ENCODE measurements at regions not wholly inside any gene's neighbourhood (a gene's known extent, or its start where the extent isn't known, plus 50 kb on each side); places are given as distances from the start of the nearest gene placed in this dataset.
"Not testable (repeated sequence)": the region's sequence is repeated elsewhere in the genome, so short reads cannot be mapped to it uniquely, and the experiment has no call there.

DNA sequence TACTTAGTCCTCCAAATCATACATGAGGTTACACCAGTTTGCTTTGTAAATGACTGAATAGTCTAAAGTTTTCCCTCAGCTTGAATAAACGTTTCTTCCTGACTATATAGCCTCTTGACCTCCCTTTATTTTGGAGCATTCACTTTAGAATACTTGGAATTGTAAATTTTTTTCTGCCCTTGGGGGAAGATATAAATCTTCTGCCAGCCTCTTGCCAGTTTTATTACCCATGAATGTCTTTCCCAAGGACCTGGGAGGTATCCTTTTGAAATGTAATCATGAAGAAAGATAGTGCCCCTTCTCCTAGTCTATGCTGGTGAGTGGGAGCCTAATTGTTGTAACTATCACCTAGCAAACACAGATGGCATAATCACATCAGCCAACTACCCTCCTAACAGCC, 2033.9 kb upstream of the PCDH20 start:
- Mint-ChIP-seq H3K27me3 (no peaks in the 10 kb centered on the region), H3K4me1 (ENCODE audit: low read depth) (no peaks in the 10 kb centered on the region), H3K27ac (no peak overlapping the region), H3K4me3 (no peak overlapping the region), H3K9me3 (peaks cover 11% of the 10 kb centered on the region), H3K36me3 (ENCODE audit: low read depth) (no peaks in the 10 kb centered on the region)
- ChIA-PET POLR2A (no interaction called here), CTCF (no interaction called here)
- DNase-seq = no peak
- Histone ChIP-seq H3K27ac (ENCODE audit: low read depth in 1 of 2, low read length in 2 of 2) (no peak overlapping the region), H3K27me3 (ENCODE audit: control insufficient read depth in 1 of 2, insufficient read depth in 2 of 2, low read length in 2 of 2) (no peaks in the 10 kb centered on the region), H3K9me3 (ENCODE audit: control insufficient read depth in 1 of 2, insufficient read depth in 1 of 2, low read length in 2 of 2) (no peaks in the 10 kb centered on the region), H3K4me3 (ENCODE audit: low read length) (no peak overlapping the region), H3K4me1 (ENCODE audit: insufficient read depth, low read length) (no peaks in the 10 kb centered on the region), H3K36me3 (ENCODE audit: insufficient read depth, low read length) (no peaks in the 10 kb centered on the region)
- ATAC-seq (ENCODE audit: poor library complexity) = no peak
- intact Hi-C loops (cut with DNase I, micrococcal nuclease) = no loop called here
- TF ChIP-seq, protein P1, sequence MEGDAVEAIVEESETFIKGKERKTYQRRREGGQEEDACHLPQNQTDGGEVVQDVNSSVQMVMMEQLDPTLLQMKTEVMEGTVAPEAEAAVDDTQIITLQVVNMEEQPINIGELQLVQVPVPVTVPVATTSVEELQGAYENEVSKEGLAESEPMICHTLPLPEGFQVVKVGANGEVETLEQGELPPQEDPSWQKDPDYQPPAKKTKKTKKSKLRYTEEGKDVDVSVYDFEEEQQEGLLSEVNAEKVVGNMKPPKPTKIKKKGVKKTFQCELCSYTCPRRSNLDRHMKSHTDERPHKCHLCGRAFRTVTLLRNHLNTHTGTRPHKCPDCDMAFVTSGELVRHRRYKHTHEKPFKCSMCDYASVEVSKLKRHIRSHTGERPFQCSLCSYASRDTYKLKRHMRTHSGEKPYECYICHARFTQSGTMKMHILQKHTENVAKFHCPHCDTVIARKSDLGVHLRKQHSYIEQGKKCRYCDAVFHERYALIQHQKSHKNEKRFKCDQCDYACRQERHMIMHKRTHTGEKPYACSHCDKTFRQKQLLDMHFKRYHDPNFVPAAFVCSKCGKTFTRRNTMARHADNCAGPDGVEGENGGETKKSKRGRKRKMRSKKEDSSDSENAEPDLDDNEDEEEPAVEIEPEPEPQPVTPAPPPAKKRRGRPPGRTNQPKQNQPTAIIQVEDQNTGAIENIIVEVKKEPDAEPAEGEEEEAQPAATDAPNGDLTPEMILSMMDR (IDR thresholded peaks at IDR 0.05) = no peak

- no peaks in the 10 kb centered on the region for H3K36me3 ChIP-seq (ENCODE audit: insufficient read depth, low read length)
- H3K4me3 ChIP-seq (ENCODE audit: low read length) = no peak overlapping the region
- no peaks in the 10 kb centered on the region for H3K4me1 ChIP-seq (ENCODE audit: insufficient read depth, low read length)
- H3K9me3 ChIP-seq (ENCODE audit: control insufficient read depth in 1 of 2, insufficient read depth in 1 of 2, low read length in 2 of 2) = no peaks in the 10 kb centered on the region
- DNase-seq (no peak), ATAC-seq (ENCODE audit: poor library complexity) (no peak)
- TF ChIP-seq, protein P1 (IDR thresholded peaks at IDR 0.05) = no peak
- H3K27ac Mint-ChIP-seq = no peak overlapping the region
- no peaks in the 10 kb centered on the region for H3K36me3 Mint-ChIP-seq (ENCODE audit: low read depth)
- H3K27ac ChIP-seq (ENCODE audit: low read depth in 1 of 2, low read length in 2 of 2) = no peak overlapping the region
- intact Hi-C loops (cut with DNase I, micrococcal nuclease) = no loop called here
- H3K4me3 Mint-ChIP-seq = no peak overlapping the region
- H3K9me3 Mint-ChIP-seq = peaks cover 13% of the 10 kb centered on the region
- H3K27me3 Mint-ChIP-seq = no peaks in the 10 kb centered on the region
- ChIA-PET POLR2A (no interaction called here), CTCF (no interaction called here)
- no peaks in the 10 kb centered on the region for H3K27me3 ChIP-seq (ENCODE audit: control insufficient read depth in 1 of 2, insufficient read depth in 2 of 2, low read length in 2 of 2)
- no peaks in the 10 kb centered on the region for H3K4me1 Mint-ChIP-seq (ENCODE audit: low read depth)
Measured at GRCh38 chr13:63448692-63449091, 2033.0 kb upstream of the PCDH20 start.

DNA sequence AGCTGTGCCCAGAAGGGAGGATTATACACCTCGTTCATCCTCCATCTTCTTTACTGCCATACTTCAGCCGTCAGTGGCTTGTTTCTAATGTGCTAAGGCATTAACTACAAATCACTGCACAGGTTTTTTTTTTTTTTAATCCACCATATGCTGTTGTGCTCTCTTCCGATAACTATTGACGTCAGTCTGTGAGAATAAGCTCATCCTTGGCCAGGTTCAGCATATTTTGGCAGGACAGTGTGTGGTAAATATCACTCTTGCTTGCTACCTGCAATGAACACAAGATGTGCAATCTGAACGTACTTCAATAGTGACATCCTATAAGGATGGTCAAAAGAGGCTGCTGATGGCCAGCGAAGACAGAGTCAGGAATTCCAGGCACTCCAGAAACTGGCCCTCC, 2030.7 kb upstream of the PCDH20 start:
- Histone ChIP-seq H3K4me3 (ENCODE audit: low read length) (no peak overlapping the region), H3K27ac (ENCODE audit: low read depth in 1 of 2, low read length in 2 of 2) (no peak overlapping the region), H3K4me1 (ENCODE audit: insufficient read depth, low read length) (no peaks in the 10 kb centered on the region), H3K36me3 (ENCODE audit: insufficient read depth, low read length) (no peaks in the 10 kb centered on the region), H3K9me3 (ENCODE audit: control insufficient read depth in 1 of 2, insufficient read depth in 1 of 2, low read length in 2 of 2) (no peaks in the 10 kb centered on the region), H3K27me3 (ENCODE audit: control insufficient read depth in 1 of 2, insufficient read depth in 2 of 2, low read length in 2 of 2) (no peaks in the 10 kb centered on the region)
- Mint-ChIP-seq H3K9me3 (peaks cover 8% of the 10 kb centered on the region), H3K4me3 (no peak overlapping the region), H3K27ac (no peak overlapping the region), H3K36me3 (ENCODE audit: low read depth) (no peaks in the 10 kb centered on the region), H3K4me1 (ENCODE audit: low read depth) (no peaks in the 10 kb centered on the region), H3K27me3 (no peaks in the 10 kb centered on the region)
- ATAC-seq (ENCODE audit: poor library complexity) (no peak), DNase-seq (no peak)
- POLR2A ChIA-PET = no interaction called here
- CTCF ChIA-PET = no interaction called here
- TF ChIP-seq, protein P1 (IDR thresholded peaks at IDR 0.05) = no peak
- intact Hi-C loops (cut with DNase I, micrococcal nuclease) = no loop called here

- H3K4me1 ChIP-seq (ENCODE audit: insufficient read depth, low read length); H3K9me3 Mint-ChIP-seq; intact Hi-C loops (cut with DNase I, micrococcal nuclease); DNase-seq; H3K27me3 Mint-ChIP-seq; H3K27ac ChIP-seq (ENCODE audit: low read depth in 1 of 2, low read length in 2 of 2); CTCF ChIA-PET; H3K4me1 Mint-ChIP-seq (ENCODE audit: low read depth); H3K4me3 ChIP-seq (ENCODE audit: low read length); H3K36me3 Mint-ChIP-seq (ENCODE audit: low read depth); H3K27me3 ChIP-seq (ENCODE audit: control insufficient read depth in 1 of 2, insufficient read depth in 2 of 2, low read length in 2 of 2); POLR2A ChIA-PET; H3K4me3 Mint-ChIP-seq; H3K36me3 ChIP-seq (ENCODE audit: insufficient read depth, low read length); H3K9me3 ChIP-seq (ENCODE audit: control insufficient read depth in 1 of 2, insufficient read depth in 1 of 2, low read length in 2 of 2); H3K27ac Mint-ChIP-seq; ATAC-seq (ENCODE audit: poor library complexity): not testable (repeated sequence)
Measured at GRCh38 chr13:63444225-63444624, 2028.6 kb upstream of the PCDH20 start.
